Keratinocyte (primary cell): ENCODE measurements at regions not wholly inside any gene's neighbourhood (a gene's known extent, or its start where the extent isn't known, plus 50 kb on each side); places are given as distances from the start of the nearest gene placed in this dataset.

Source experiments
- DNase-seq: peaks from one replicate; pipeline ENCODE4 v3.0.0-alpha.2; 2011; ENCODE audit warnings: low read depth, missing footprints, low spot score
- FAIRE-seq: peaks from 2 replicates; lab custom pipeline; 2011; peaks lifted over from hg19 to GRCh38; lab: Jason Lieb, UNC
- H2AFZ ChIP-seq: 2 replicates; pipeline ENCODE4 v1.6.0; 2012; ENCODE audit warnings: low read length, control low read depth, inconsistent platforms; ENCODE audit not compliant: control insufficient read depth
- H3K27ac ChIP-seq: 2 replicates; pipeline ENCODE4 v1.5.1; 2011; ENCODE audit warnings: low read length; ENCODE audit not compliant: control insufficient read depth, insufficient read depth
- H3K27me3 ChIP-seq: 3 replicates; pipeline ENCODE4 v1.6.0; 2011; ENCODE audit warnings: low read length; ENCODE audit not compliant: control insufficient read depth, insufficient read depth; ENCODE audit errors: extremely low read depth
- H3K36me3 ChIP-seq, 2 experiments: 2 replicates in 1 of 2; 3 replicates in 1 of 2; pipeline ENCODE4 v1.5.1; 2011; ENCODE audit warnings: low read length in 2 of 2, mild to moderate bottlenecking in 1 of 2; ENCODE audit not compliant: control insufficient read depth in 2 of 2, insufficient read depth in 2 of 2; ENCODE audit errors: extremely low read depth in 1 of 2
- H3K4me1 ChIP-seq: 3 replicates; pipeline ENCODE4 v1.5.1; 2011; ENCODE audit warnings: low read length; ENCODE audit not compliant: control insufficient read depth, insufficient read depth; ENCODE audit errors: extremely low read depth
- H3K4me2 ChIP-seq: 3 replicates; pipeline ENCODE4 v1.6.0; 2011; ENCODE audit warnings: low read depth, low read length; ENCODE audit not compliant: control insufficient read depth, insufficient read depth; ENCODE audit errors: extremely low read depth
- H3K4me3 ChIP-seq, 3 experiments: fragments of 200-600 bp in 1 of 3; sonication (generic) in 1 of 3; 2 replicates in 2 of 3; 3 replicates in 1 of 3; pipeline ENCODE4 v1.5.1; 2011 to 2016; ENCODE audit warnings: low read length in 3 of 3, mild to moderate bottlenecking in 3 of 3, control low read depth in 2 of 3, inconsistent platforms in 1 of 3, low read depth in 1 of 3, mixed read lengths in 1 of 3, mixed run types in 1 of 3, moderate library complexity in 1 of 3; ENCODE audit not compliant: control insufficient read depth in 2 of 3, insufficient read depth in 2 of 3; ENCODE audit errors: extremely low read depth in 1 of 3
- H3K79me2 ChIP-seq: 2 replicates; pipeline ENCODE4 v1.6.0; 2012; ENCODE audit warnings: low read length; ENCODE audit not compliant: control insufficient read depth, insufficient read depth
- H3K9ac ChIP-seq: 3 replicates; pipeline ENCODE4 v1.6.0; 2011; ENCODE audit warnings: low read length; ENCODE audit not compliant: control insufficient read depth, insufficient read depth; ENCODE audit errors: extremely low read depth
- H3K9me1 ChIP-seq: 3 replicates; pipeline ENCODE4 v1.6.0; 2011; ENCODE audit warnings: low read length; ENCODE audit not compliant: control insufficient read depth, insufficient read depth; ENCODE audit errors: extremely low read depth
- H3K9me3 ChIP-seq: 2 replicates; pipeline ENCODE4 v1.5.1; 2012; ENCODE audit warnings: low read depth, low read length; ENCODE audit not compliant: control insufficient read depth
- H4K20me1 ChIP-seq: 3 replicates; pipeline ENCODE4 v1.6.0; 2011; ENCODE audit warnings: low read length; ENCODE audit not compliant: control insufficient read depth, insufficient read depth; ENCODE audit errors: extremely low read depth
- EZH2 ChIP-seq: IDR thresholded peaks from one replicate; pipeline ENCODE4 v1.6.1; 2012; ENCODE audit warnings: inconsistent platforms, mild to moderate bottlenecking, low read length, moderate library complexity
- dilution Hi-C: fragments of 300-500 bp; cut with MboI; formaldehyde crosslinking; loops from one replicate; pipeline ENCODE4 v1.7.0; 2020; ENCODE audit warnings: low sequenced_read_pairs; ENCODE audit not compliant: extremely low pct_ligation_motif_present
- TF ChIP-seq, protein P1 (sequence below), 3 experiments: IDR thresholded peaks in 1 of 3; conservative IDR thresholded peaks in 1 of 3; optimal IDR thresholded peaks in 1 of 3; 2 replicates in 2 of 3; 3 replicates in 1 of 3; pipeline versions ENCODE3 to v1.5.1; 2011; ENCODE audit warnings: low read length in 3 of 3, mild to moderate bottlenecking in 3 of 3, moderate library complexity in 2 of 3, control low read depth in 1 of 3, inconsistent platforms in 1 of 3; ENCODE audit not compliant: insufficient read depth in 2 of 3; ENCODE audit errors: extremely low read depth in 1 of 3

DNA sequence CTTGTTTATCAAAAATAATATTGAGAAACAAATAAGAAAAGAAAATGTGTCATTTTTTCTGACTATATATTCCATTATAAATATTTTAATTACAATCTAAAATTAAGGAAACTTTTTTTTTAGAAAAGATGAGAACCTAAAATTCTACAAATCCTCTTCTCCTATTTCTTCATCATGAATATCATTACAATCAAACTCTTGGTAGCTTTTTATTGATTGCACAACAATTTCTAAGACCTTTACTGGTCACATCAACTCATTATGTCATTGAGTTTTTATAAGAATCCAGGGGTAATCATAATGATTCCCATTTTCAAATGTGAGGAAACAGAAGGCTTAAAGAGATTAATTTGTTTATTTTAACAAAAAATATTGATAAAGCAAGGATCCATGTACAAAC, 841.0 kb downstream of the FRK start:
- TF ChIP-seq, protein P1, sequence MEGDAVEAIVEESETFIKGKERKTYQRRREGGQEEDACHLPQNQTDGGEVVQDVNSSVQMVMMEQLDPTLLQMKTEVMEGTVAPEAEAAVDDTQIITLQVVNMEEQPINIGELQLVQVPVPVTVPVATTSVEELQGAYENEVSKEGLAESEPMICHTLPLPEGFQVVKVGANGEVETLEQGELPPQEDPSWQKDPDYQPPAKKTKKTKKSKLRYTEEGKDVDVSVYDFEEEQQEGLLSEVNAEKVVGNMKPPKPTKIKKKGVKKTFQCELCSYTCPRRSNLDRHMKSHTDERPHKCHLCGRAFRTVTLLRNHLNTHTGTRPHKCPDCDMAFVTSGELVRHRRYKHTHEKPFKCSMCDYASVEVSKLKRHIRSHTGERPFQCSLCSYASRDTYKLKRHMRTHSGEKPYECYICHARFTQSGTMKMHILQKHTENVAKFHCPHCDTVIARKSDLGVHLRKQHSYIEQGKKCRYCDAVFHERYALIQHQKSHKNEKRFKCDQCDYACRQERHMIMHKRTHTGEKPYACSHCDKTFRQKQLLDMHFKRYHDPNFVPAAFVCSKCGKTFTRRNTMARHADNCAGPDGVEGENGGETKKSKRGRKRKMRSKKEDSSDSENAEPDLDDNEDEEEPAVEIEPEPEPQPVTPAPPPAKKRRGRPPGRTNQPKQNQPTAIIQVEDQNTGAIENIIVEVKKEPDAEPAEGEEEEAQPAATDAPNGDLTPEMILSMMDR (optimal IDR thresholded peaks at IDR 0.05 in 1 of 3, IDR thresholded peaks at IDR 0.05 in 1 of 3, conservative IDR thresholded peaks at IDR 0.05 in 1 of 3; ENCODE audit: extremely low read depth in 1 of 3, insufficient read depth in 2 of 3, low read length in 3 of 3): no peak
- TF ChIP-seq EZH2: no peak

DNA sequence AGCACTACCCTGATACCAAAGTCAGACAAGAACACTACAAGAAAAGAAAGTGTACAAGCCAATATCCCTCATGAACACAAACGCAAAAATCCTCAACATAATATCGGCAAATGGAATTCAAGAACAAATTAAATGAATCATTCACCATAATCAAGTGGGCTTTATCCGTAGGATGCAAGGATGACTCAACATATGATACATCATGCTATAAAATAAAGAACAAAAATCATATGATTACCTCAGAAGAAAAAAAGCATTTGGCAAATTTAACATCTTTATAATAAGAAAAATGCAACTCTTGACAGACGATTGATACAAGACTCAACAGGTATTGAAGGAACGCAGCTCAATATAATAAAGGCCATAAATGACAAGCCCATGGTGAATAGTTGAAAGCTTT, 843.9 kb downstream of the FRK start:
- TF ChIP-seq EZH2: no peak
- TF ChIP-seq, protein P1 (optimal IDR thresholded peaks at IDR 0.05 in 1 of 3, IDR thresholded peaks at IDR 0.05 in 1 of 3, conservative IDR thresholded peaks at IDR 0.05 in 1 of 3; ENCODE audit: extremely low read depth in 1 of 3, insufficient read depth in 2 of 3, low read length in 3 of 3): no peak
- dilution Hi-C loops: no loop called here
- Histone ChIP-seq H4K20me1 (no peaks in the 10 kb centered on the region), H2AFZ (no peak overlapping the region), H3K4me1 (no peaks in the 10 kb centered on the region), H3K9ac (no peak overlapping the region), H3K4me2 (no peak overlapping the region), H3K4me3 (no peak overlapping the region), H3K36me3 (no peaks in the 10 kb centered on the region), H3K27ac (no peak overlapping the region), H3K9me1 (no peaks in the 10 kb centered on the region), H3K9me3 (no peaks in the 10 kb centered on the region), H3K27me3 (no peaks in the 10 kb centered on the region), H3K79me2 (no peaks in the 10 kb centered on the region)
- DNase-seq: no peak
- FAIRE-seq: no peak

More for the DNA sequence above, 841.0 kb downstream of the FRK start:
- Histone ChIP-seq H3K4me1 (no peaks in the 10 kb centered on the region), H3K9me3 (no peaks in the 10 kb centered on the region), H3K4me2 (no peak overlapping the region), H3K4me3 (no peak overlapping the region), H3K79me2 (no peaks in the 10 kb centered on the region), H4K20me1 (no peaks in the 10 kb centered on the region), H2AFZ (no peak overlapping the region), H3K27ac (no peak overlapping the region), H3K9ac (no peak overlapping the region), H3K36me3 (no peaks in the 10 kb centered on the region), H3K27me3 (no peaks in the 10 kb centered on the region), H3K9me1 (no peaks in the 10 kb centered on the region)
- FAIRE-seq: no peak
- dilution Hi-C loops: no loop called here
- no peak for DNase-seq
